GM21526 (cell line): ENCODE measurements at regions not wholly inside any gene's neighbourhood (a gene's known extent, or its start where the extent isn't known, plus 50 kb on each side); places are given as distances from the start of the nearest gene placed in this dataset.
"Not testable (repeated sequence)": the region's sequence is repeated elsewhere in the genome, so short reads cannot be mapped to it uniquely, and the experiment has no call there.

Experiments used
- ATAC-seq: cut with Tn5 transposase; IDR thresholded peaks from one replicate; pipeline ENCODE4 v1.9.1; 2021; ENCODE audit warnings: moderate library complexity; ENCODE audit not compliant: unreplicated experiment, low FRiP score

DNA sequence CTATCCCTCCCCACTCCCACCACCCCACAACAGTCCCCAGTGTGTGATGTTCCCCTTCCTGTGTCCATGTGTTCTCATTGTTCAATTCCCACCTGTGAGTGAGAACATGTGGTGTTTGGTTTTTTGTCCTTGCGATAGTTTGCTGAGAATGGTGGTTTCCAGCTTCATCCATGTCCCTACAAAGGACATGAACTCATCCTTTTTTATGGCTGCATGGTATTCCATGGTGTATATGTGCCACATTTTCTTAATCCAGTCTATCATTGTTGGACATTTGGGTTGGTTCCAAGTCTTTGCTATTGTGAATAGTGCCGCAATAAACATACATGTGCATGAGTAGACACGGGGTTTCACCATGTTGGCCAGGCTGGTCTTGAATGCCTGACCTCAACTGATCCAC is 109.8 kb downstream of the USP22 start:
- ATAC-seq = not testable (repeated sequence)

GRCh38 chr17:20934288-20934687 is 108.5 kb downstream of the USP22 start:
- no peak for ATAC-seq

DNA sequence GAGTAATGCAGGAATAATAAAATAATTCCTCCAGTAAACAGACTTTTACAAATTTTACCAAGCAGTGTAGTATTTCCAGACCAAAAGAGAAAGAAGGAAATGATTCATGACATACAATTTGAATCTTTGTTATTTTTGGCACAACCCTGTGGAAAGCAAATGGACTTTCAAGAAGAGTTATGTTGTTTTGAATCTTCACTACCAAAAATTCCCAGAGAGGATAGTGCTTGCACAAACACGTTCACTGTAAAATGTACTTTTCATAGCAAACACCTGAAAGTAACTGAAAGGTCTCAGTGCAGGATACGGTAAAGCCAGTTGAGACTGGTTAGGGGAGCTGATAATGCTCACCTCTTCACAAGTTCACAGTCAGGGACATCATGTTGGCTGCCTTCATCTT is 107.1 kb downstream of the USP22 start:
- no peak for ATAC-seq

- no peak for ATAC-seq
Measured at GRCh38 chr17:20938244-20938643, 104.6 kb downstream of the USP22 start.

DNA sequence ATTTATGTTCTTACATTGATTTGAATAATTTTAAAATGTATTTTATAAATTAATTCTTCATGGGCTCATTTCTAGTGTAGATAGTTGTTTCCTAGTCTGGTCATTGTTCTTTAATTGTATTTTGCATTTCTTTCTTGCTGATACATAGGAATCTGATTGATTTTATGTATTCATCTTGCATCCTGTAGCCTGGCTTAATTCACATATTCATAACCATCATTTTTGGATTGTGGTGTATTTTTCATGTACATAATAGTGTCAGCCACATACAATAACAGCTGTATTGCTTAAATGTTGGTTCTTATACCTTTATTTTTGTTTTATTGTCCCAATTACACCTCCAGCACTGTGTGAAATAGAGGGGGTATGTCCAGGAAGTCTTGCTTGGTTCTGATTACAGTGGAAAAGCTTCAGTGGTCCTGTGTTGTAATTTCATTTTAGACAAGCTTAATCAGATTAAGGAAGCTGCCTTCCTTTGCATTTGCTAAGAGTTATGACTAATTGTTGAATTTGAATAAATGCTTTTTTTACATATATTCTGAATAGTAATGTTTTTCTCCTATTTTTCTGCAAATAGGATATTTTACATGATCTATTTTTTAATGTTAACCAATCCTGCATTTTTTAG is 103.7 kb downstream of the USP22 start:
- no peak for ATAC-seq

GRCh38 chr17:20941872-20942271 is 100.9 kb downstream of the USP22 start:
- ATAC-seq = no peak

DNA sequence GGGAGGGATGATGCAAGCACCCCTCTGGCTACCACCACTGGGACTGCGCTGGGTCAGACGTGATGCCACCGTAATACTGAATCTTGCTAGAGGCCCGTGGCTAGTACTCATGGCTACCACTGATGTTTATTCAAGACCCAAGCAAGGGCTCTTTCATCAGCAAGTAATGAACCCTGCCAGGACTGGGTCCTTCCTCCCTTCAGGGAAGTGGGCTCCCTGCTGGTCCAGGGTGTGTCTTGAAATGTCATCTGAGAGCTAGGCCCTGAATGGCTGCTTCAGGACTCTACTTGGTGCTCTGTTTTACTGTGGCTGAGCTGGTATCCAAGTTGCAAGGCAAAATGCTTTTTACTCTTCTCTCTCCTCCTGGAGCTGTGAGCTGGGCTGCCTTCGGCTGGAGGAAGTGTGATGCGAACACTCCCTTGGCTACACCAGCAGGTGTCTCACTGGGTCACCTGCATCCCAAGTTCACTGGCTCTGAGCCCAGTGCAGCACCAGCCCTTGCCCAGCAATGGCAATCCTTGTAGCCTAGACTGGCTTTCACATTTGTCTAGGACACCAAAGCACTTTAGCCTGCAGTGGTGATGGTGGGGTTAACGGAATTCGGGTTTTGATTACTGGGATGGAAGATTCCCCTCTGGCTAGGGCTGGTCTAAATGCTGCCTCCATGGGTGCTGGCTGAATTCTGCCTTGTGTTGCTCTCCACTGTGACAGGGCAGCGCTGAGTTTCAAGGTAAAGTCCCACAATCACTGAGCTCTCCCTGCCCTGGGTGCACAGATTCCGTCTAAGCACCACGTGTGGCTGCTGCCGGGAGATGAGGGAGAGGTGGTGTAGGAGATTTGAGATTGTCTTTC is 98.6 kb downstream of the USP22 start:
- ATAC-seq = no peak

- not testable (repeated sequence) for ATAC-seq
Measured at GRCh38 chr17:20947708-20948107, 95.1 kb downstream of the USP22 start.

- no peak for ATAC-seq
Measured at GRCh38 chr17:20948984-20949777, 93.6 kb downstream of the USP22 start.
